Bronchial epithelial cell (primary cell): ENCODE measurements at regions not wholly inside any gene's neighbourhood (a gene's known extent, or its start where the extent isn't known, plus 50 kb on each side); places are given as distances from the start of the nearest gene placed in this dataset.

ENCODE experiments used
- DNase-seq: peaks from one replicate; pipeline ENCODE4 v3.0.0-alpha.2; 2010; ENCODE audit warnings: low read depth
- FAIRE-seq: peaks from 2 replicates; lab custom pipeline; 2011; peaks lifted over from hg19 to GRCh38; lab: Jason Lieb, UNC
- H3K27me3 ChIP-seq: 2 replicates; pipeline ENCODE4 v1.5.1; 2011; ENCODE audit warnings: low read length; ENCODE audit not compliant: control insufficient read depth, insufficient read depth
- H3K36me3 ChIP-seq: 2 replicates; pipeline ENCODE4 v1.5.1; 2011; ENCODE audit warnings: low read length; ENCODE audit not compliant: control insufficient read depth, insufficient read depth
- H3K4me3 ChIP-seq: 2 replicates; pipeline ENCODE4 v1.5.1; 2011; ENCODE audit warnings: mild to moderate bottlenecking, low read depth, low read length, control low read depth
- TF ChIP-seq, protein P1 (sequence below): IDR thresholded peaks from 2 replicates; pipeline ENCODE4 v1.5.1; 2011; ENCODE audit warnings: mild to moderate bottlenecking, moderate library complexity, low read length, control low read depth, inconsistent platforms; ENCODE audit not compliant: insufficient read depth, severe bottlenecking

DNA sequence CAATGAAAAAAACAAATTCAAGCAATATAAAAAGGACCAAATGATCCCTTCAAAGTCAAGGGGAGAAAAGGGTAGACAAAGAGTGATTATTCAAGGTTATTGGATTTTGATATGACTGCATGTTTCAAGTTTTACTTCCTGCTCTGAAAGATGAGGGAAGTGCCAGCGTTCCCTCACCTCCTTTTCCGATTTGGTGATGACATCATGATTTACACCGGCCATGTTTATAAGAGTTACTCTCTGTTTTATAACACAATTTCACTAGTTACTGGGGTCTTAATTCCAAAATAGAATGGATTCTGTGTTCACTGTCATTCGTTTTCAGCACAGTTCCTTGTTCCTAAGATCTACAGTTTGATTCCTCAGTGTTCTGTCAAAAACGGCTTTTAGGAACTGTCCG lies 60.5 kb upstream of the CPXM2 start:
- no peak for FAIRE-seq

DNA sequence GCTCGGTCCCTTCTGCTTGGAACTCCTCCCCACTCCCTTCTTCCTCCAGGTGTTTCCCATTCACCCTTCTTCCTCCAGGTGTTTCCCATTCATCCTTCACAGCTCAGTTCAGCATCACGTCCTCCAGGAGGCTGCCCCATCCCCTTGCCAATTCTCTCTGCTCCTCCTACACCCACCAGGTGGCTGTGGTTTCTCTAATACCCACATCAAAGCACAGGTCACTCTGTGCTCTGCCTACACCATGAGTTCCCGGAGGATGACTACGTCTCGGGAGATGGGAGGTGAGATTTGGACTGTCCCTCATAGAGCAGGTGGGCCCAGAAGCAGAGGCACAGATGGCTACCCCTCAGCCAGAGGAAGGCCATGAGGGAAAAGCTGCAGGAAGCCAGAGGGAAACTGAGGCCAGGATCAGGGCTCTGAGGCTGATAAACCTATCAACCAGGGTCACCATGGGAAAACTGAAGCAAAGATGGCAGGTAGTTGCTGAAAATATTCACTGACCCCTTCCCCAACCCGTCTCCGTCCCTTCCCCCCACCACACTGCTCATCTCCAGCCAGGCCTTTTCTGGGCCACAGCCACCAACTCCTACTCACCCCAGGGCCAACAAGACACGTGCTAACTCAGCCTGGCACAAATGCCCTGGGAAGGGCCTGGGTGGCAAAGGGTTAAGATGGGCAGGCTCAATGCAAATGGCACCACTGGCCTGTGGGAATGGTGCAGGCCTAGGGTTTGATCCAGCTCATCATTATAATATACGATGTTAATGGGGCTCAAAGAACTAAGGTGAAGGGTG lies 56.6 kb upstream of the CPXM2 start:
- FAIRE-seq (no peak), DNase-seq (no peak)
- Histone ChIP-seq H3K36me3 (no peaks in the 10 kb centered on the region), H3K27me3 (no peaks in the 10 kb centered on the region), H3K4me3 (no peak overlapping the region)
- TF ChIP-seq, protein P1, sequence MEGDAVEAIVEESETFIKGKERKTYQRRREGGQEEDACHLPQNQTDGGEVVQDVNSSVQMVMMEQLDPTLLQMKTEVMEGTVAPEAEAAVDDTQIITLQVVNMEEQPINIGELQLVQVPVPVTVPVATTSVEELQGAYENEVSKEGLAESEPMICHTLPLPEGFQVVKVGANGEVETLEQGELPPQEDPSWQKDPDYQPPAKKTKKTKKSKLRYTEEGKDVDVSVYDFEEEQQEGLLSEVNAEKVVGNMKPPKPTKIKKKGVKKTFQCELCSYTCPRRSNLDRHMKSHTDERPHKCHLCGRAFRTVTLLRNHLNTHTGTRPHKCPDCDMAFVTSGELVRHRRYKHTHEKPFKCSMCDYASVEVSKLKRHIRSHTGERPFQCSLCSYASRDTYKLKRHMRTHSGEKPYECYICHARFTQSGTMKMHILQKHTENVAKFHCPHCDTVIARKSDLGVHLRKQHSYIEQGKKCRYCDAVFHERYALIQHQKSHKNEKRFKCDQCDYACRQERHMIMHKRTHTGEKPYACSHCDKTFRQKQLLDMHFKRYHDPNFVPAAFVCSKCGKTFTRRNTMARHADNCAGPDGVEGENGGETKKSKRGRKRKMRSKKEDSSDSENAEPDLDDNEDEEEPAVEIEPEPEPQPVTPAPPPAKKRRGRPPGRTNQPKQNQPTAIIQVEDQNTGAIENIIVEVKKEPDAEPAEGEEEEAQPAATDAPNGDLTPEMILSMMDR: no peak

More for the DNA sequence above, 60.5 kb upstream of the CPXM2 start:
- H3K36me3 ChIP-seq: no peaks in the 10 kb centered on the region
- no peaks in the 10 kb centered on the region for H3K27me3 ChIP-seq
- TF ChIP-seq, protein P1: no peak
- no peak for DNase-seq
- H3K4me3 ChIP-seq: no peak overlapping the region

DNA sequence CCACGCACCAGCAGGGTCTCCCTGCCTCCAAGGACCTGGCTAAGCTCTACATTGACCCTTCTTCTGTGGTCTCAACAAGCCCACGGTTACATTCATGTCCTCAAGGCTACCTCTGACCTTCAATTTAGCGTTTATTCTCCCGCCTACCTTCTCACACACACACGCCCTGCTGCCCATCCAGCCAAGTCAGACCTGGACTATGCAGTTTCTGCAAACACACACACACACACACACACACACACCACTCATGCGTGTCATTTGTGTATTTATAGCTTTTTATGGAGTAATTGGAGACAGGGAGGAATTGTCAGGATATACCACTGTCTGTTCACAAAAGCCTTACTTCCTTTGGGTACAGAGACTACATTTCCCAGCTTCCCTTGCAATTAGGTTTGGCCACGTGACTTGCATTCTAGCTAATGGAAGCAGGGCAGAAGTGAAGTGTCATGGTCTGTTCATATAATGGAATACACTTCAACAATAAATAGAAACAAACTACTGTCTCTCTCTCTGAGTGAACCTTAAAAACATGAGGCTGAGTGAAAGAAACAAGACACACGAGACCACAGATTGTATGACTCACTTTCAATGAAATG lies 53.8 kb upstream of the CPXM2 start:
- DNase-seq: peak; percentile 38
- H3K27me3 ChIP-seq: no peaks in the 10 kb centered on the region
- H3K36me3 ChIP-seq: no peaks in the 10 kb centered on the region
- TF ChIP-seq, protein P1: no peak
- FAIRE-seq: no peak
- H3K4me3 ChIP-seq: no peak overlapping the region

DNA sequence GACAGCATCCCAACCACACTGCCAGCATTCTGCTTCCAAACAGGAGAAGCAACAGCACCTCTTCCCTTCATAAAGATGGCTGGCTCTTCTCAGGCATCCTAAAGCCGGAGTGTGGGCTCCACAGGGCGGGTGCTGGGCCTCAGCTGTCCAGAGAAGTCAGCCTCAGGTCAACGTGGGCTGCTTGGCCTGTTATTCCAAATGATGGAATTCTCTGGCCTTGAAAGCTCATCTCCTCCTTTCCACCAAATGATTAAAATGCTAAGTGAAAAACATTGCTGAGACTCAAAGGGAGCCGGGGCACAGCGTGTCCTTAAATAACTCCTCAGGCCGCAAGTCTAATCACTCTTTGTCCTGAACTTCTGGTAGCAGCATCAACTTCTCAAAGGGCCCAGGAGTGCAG lies 53.1 kb upstream of the CPXM2 start:
- Histone ChIP-seq H3K4me3 (no peak overlapping the region), H3K27me3 (no peaks in the 10 kb centered on the region), H3K36me3 (no peaks in the 10 kb centered on the region)
- FAIRE-seq (no peak), DNase-seq (no peak)
- TF ChIP-seq, protein P1: no peak

DNA sequence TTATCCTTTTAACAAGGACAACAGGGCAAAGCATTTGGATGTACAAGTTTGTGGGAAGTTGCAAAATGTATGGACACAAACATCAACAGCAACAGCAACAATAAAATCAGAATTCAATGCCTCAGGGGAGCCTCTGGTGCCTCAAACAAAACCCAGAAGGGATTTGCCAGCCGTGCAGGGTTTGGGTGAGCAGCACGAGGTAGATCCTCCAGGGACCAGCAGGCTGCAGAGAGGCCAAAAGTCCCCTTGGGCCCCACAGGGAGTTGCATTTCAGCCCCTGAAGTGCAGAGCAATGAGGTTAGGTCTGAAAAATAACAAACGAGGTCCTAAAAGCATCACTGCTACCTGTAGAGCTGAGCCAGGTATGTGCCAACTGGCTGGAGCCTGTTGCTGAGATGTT lies 51.7 kb upstream of the CPXM2 start:
- FAIRE-seq: no peak
- Histone ChIP-seq H3K27me3 (no peaks in the 10 kb centered on the region), H3K4me3 (no peak overlapping the region), H3K36me3 (no peaks in the 10 kb centered on the region)
- no peak for DNase-seq
- TF ChIP-seq, protein P1: no peak
